HG03571 (cell line): ENCODE measurements at regions not wholly inside any gene's neighbourhood (a gene's known extent, or its start where the extent isn't known, plus 50 kb on each side); places are given as distances from the start of the nearest gene placed in this dataset.
"Not testable (repeated sequence)": the region's sequence is repeated elsewhere in the genome, so short reads cannot be mapped to it uniquely, and the experiment has no call there.

ENCODE experiments used
- ATAC-seq: cut with Tn5 transposase; IDR thresholded peaks from one replicate; pipeline ENCODE4 v1.9.1; 2021; ENCODE audit not compliant: unreplicated experiment

- no peak for ATAC-seq
Measured at GRCh38 chr12:131499160-131499863, 211.6 kb upstream of the SFSWAP start.

- ATAC-seq, result no peak
Measured at GRCh38 chr12:131499864-131500190, 211.1 kb upstream of the SFSWAP start.

GRCh38 chr12:131500564-131500963, 210.3 kb upstream of the SFSWAP start:
- ATAC-seq, result no peak

- no peak for ATAC-seq
Measured at GRCh38 chr12:131505561-131505960, 205.3 kb upstream of the SFSWAP start.

GRCh38 chr12:131506426-131506825, 204.5 kb upstream of the SFSWAP start:
- ATAC-seq, result no peak

- no peak for ATAC-seq
Measured at GRCh38 chr12:131507094-131507493, 203.8 kb upstream of the SFSWAP start.

GRCh38 chr12:131507881-131508280, 203.0 kb upstream of the SFSWAP start:
- no peak for ATAC-seq

- ATAC-seq, result no peak
Measured at GRCh38 chr12:131509701-131510100, 201.2 kb upstream of the SFSWAP start.

- no peak for ATAC-seq
Measured at GRCh38 chr12:131510431-131510830, 200.5 kb upstream of the SFSWAP start.

- peak; percentile 91 for ATAC-seq
Measured at GRCh38 chr12:131511391-131511802, 199.5 kb upstream of the SFSWAP start.

GRCh38 chr12:131511803-131512561, 198.9 kb upstream of the SFSWAP start:
- peak; percentile 17 for ATAC-seq

GRCh38 chr12:131513606-131514005, 197.3 kb upstream of the SFSWAP start:
- no peak for ATAC-seq

GRCh38 chr12:131520553-131520952, 190.3 kb upstream of the SFSWAP start:
- ATAC-seq, result not testable (repeated sequence)

- no peak for ATAC-seq
Measured at GRCh38 chr12:131521326-131521725, 189.6 kb upstream of the SFSWAP start.

- ATAC-seq, result no peak
Measured at GRCh38 chr12:131525795-131526508, 184.9 kb upstream of the SFSWAP start.

GRCh38 chr12:131527092-131527491, 183.8 kb upstream of the SFSWAP start:
- ATAC-seq, result no peak

GRCh38 chr12:131527736-131528135, 183.2 kb upstream of the SFSWAP start:
- no peak for ATAC-seq

- no peak for ATAC-seq
Measured at GRCh38 chr12:131528144-131528543, 182.7 kb upstream of the SFSWAP start.

- ATAC-seq, result no peak
Measured at GRCh38 chr12:131528667-131529066, 182.2 kb upstream of the SFSWAP start.

GRCh38 chr12:131529196-131530040, 181.5 kb upstream of the SFSWAP start:
- no peak for ATAC-seq

- no peak for ATAC-seq
Measured at GRCh38 chr12:131530041-131530332, 180.9 kb upstream of the SFSWAP start.
